Muscle of arm (tissue), 1 donor: ENCODE measurements at regions not wholly inside any gene's neighbourhood (a gene's known extent, or its start where the extent isn't known, plus 50 kb on each side); places are given as distances from the start of the nearest gene placed in this dataset.
"Not testable (repeated sequence)": the region's sequence is repeated elsewhere in the genome, so short reads cannot be mapped to it uniquely, and the experiment has no call there.

Experiments
- DNase-seq: peaks from one replicate; pipeline ENCODE4 v3.0.0-alpha.2; 2013

- no peak for DNase-seq
These were observed 712.3 kb downstream of the METTL15 start for GRCh38 chr11:28820296-28820989.

- no peak for DNase-seq
These were observed 711.6 kb downstream of the METTL15 start for GRCh38 chr11:28819741-28820140.

GRCh38 chr11:28815110-28815509, 706.9 kb downstream of the METTL15 start:
- DNase-seq, result no peak

GRCh38 chr11:28808771-28809170, 700.6 kb downstream of the METTL15 start:
- no peak for DNase-seq

- no peak for DNase-seq
These were observed 691.1 kb downstream of the METTL15 start for GRCh38 chr11:28799316-28799715.

GRCh38 chr11:28798286-28798685, 690.1 kb downstream of the METTL15 start:
- DNase-seq, result no peak

- no peak for DNase-seq
These were observed 689.3 kb downstream of the METTL15 start for GRCh38 chr11:28797536-28797935.

GRCh38 chr11:28794405-28794804, 686.2 kb downstream of the METTL15 start:
- DNase-seq, result no peak

- no peak for DNase-seq
These were observed 685.1 kb downstream of the METTL15 start for GRCh38 chr11:28793282-28793738.

- no peak for DNase-seq
These were observed 684.7 kb downstream of the METTL15 start for GRCh38 chr11:28792856-28793255.

- DNase-seq, result not testable (repeated sequence)
These were observed 679.7 kb downstream of the METTL15 start for GRCh38 chr11:28787897-28788296.

- no peak for DNase-seq
These were observed 668.9 kb downstream of the METTL15 start for GRCh38 chr11:28777126-28777525.

GRCh38 chr11:28773606-28774005, 665.4 kb downstream of the METTL15 start:
- DNase-seq, result no peak

GRCh38 chr11:28770806-28771205, 662.6 kb downstream of the METTL15 start:
- no peak for DNase-seq

- DNase-seq, result no peak
These were observed 659.4 kb downstream of the METTL15 start for GRCh38 chr11:28767574-28767973.

- DNase-seq, result no peak
These were observed 655.7 kb downstream of the METTL15 start for GRCh38 chr11:28763876-28764275.

GRCh38 chr11:28763151-28763550, 655.0 kb downstream of the METTL15 start:
- DNase-seq, result no peak

GRCh38 chr11:28760676-28761390, 652.6 kb downstream of the METTL15 start:
- no peak for DNase-seq

- DNase-seq, result no peak
These were observed 651.1 kb downstream of the METTL15 start for GRCh38 chr11:28759311-28759710.

GRCh38 chr11:28757725-28758515, 649.7 kb downstream of the METTL15 start:
- DNase-seq, result no peak

GRCh38 chr11:28756977-28757376, 648.8 kb downstream of the METTL15 start:
- no peak for DNase-seq

GRCh38 chr11:28743061-28743550, 634.9 kb downstream of the METTL15 start:
- no peak for DNase-seq
